K562 (cell line): ENCODE measurements at regions not wholly inside any gene's neighbourhood (a gene's known extent, or its start where the extent isn't known, plus 50 kb on each side); places are given as distances from the start of the nearest gene placed in this dataset.

ENCODE experiments used
- ATAC-seq: fragments of 200-7000 bp; cut with Tn5 transposase; 3 replicates; pipeline ENCODE4 v1.9.1; 2020; ENCODE audit warnings: moderate library complexity
- BruUV-seq: library from RNA; stranded (reverse); fragments of 400-500 nt; replicated peaks from 2 replicates; lab custom pipeline; 2021; lab: Mats Ljungman, UMichigan
- CTCF ChIA-PET: fragments of 300-600 bp; formaldehyde crosslinking; extraction: SDS; loops from one replicate; lab custom pipeline; 2021; ENCODE audit warnings: low intra/inter-chr PET ratio; lab: Yijun Ruan, JAX
- POLR2A ChIA-PET: fragments of 300-600, 350-650 bp; sonication (Branson Sonifier 250); formaldehyde crosslinking; extraction: SDS; loops from one replicate; lab custom pipeline; 2021; ENCODE audit warnings: antibody characterized with exemption, inconsistent platforms; lab: Yijun Ruan, JAX
- DNase-seq, 4 experiments: peaks; one replicate each; pipeline versions ENCODE4 v3.0.0 to v3.0.0-alpha.2; 2011 to 2018; ENCODE audit warnings: low spot score in 3 of 4, mixed read lengths in 3 of 4; ENCODE audit errors: extremely low read depth in 1 of 4
- FAIRE-seq: peaks from 2 replicates; lab custom pipeline; 2011; peaks lifted over from hg19 to GRCh38; lab: Jason Lieb, UNC
- H2AFZ ChIP-seq: 2 replicates; pipeline ENCODE4 v1.6.0; 2011; ENCODE audit warnings: low read depth, low read length, control low read depth, inconsistent platforms
- H3K27ac ChIP-seq: fragments of 200-600 bp; 3 replicates; pipeline ENCODE4 v1.8.0; 2011; ENCODE audit warnings: low read depth, mild to moderate bottlenecking, control low read depth, inconsistent platforms, low read length, moderate library complexity, mixed read lengths; ENCODE audit errors: extremely low read depth
- H3K27me3 ChIP-seq, 2 experiments: fragments of 300-600 bp in 1 of 2; 2 replicates in 1 of 2; 3 replicates in 1 of 2; pipeline versions ENCODE4 v1.6.0 to v1.8.0; 2011; ENCODE audit warnings: inconsistent platforms in 2 of 2, low read length in 2 of 2, mild to moderate bottlenecking in 1 of 2, mixed read lengths in 1 of 2, moderate library complexity in 1 of 2; ENCODE audit not compliant: control insufficient read depth in 2 of 2, insufficient read depth in 2 of 2
- H3K36me3 ChIP-seq: fragments of 300-600 bp; 3 replicates; pipeline ENCODE4 v1.8.0; 2011; ENCODE audit warnings: mild to moderate bottlenecking, low read length, inconsistent platforms; ENCODE audit not compliant: control insufficient read depth, insufficient read depth
- H3K4me1 ChIP-seq, 2 experiments: fragments of 200-600 bp in 1 of 2; replicated peaks in 1 of 2; 2 replicates in 1 of 2; 3 replicates in 1 of 2; pipeline versions ENCODE4 v1.5.1 to v1.8.0; 2011; ENCODE audit warnings: inconsistent platforms in 2 of 2, low read length in 2 of 2, mild to moderate bottlenecking in 1 of 2, mixed read lengths in 1 of 2, moderate library complexity in 1 of 2; ENCODE audit not compliant: control insufficient read depth in 2 of 2, insufficient read depth in 2 of 2
- H3K4me2 ChIP-seq: 2 replicates; pipeline ENCODE4 v1.6.1; 2011; ENCODE audit warnings: low read length, control low read depth, inconsistent platforms, mixed read lengths; ENCODE audit not compliant: insufficient read depth
- H3K4me3 ChIP-seq: fragments of 200-600 bp; sonication (generic), shearing (Covaris generic); 2 replicates; pipeline ENCODE4 v1.5.1; 2016; ENCODE audit warnings: control low read depth, inconsistent platforms
- H3K79me2 ChIP-seq: fragments of 200-600 bp; 3 replicates; pipeline ENCODE4 v1.8.0; 2011; ENCODE audit warnings: low read length, inconsistent platforms; ENCODE audit not compliant: control insufficient read depth, insufficient read depth
- H3K9ac ChIP-seq, 2 experiments: 2 replicates each; pipeline versions ENCODE4 v1.6.0 to v1.6.1; 2011; ENCODE audit warnings: low read depth in 2 of 2, low read length in 2 of 2, control low read depth in 1 of 2, inconsistent platforms in 1 of 2, mild to moderate bottlenecking in 1 of 2, mixed read lengths in 1 of 2; ENCODE audit not compliant: insufficient read depth in 1 of 2
- H3K9me1 ChIP-seq: one replicate; pipeline ENCODE4 v1.6.0; 2011; ENCODE audit warnings: inconsistent platforms, mild to moderate bottlenecking, low read length, moderate library complexity; ENCODE audit not compliant: control insufficient read depth, insufficient read depth
- H3K9me3 ChIP-seq: replicated peaks from 2 replicates; pipeline ENCODE4 v1.5.1; 2011; ENCODE audit warnings: low read depth, low read length, inconsistent platforms; ENCODE audit not compliant: control insufficient read depth, insufficient read depth
- H4K20me1 ChIP-seq: replicated peaks from 2 replicates; pipeline ENCODE4 v1.6.1; 2011; ENCODE audit warnings: low read length, inconsistent platforms, mixed read lengths; ENCODE audit not compliant: control insufficient read depth, insufficient read depth
- CBFA2T2 ChIP-seq: fragments of 450-650 bp; conservative IDR thresholded peaks from 2 replicates; pipeline ENCODE4 v1.6.1; 2017; ENCODE audit warnings: mild to moderate bottlenecking
- E2F6 ChIP-seq, 2 experiments: IDR thresholded peaks; 2 replicates each; pipeline ENCODE4 v1.6.1; 2011; ENCODE audit warnings: borderline replicate concordance in 1 of 2, control low read depth in 1 of 2, low read depth in 1 of 2, low read length in 1 of 2, mild to moderate bottlenecking in 1 of 2, mixed read lengths in 1 of 2, moderate library complexity in 1 of 2; ENCODE audit not compliant: insufficient read depth in 1 of 2, insufficient read length in 1 of 2, poor library complexity in 1 of 2, severe bottlenecking in 1 of 2; ENCODE audit errors: extremely low read depth in 1 of 2
- MCM2 ChIP-seq: fragments of 450-650 bp; IDR thresholded peaks from 2 replicates; pipeline ENCODE4 v1.6.1; 2017; ENCODE audit warnings: low read depth, mild to moderate bottlenecking
- RAD51 ChIP-seq: fragments of 450-650 bp; IDR thresholded peaks from 2 replicates; pipeline ENCODE4 v1.7.1; 2016; ENCODE audit warnings: low read depth, mild to moderate bottlenecking, borderline replicate concordance
- RFX7 ChIP-seq: fragments of 250-450 bp; sonication (Bioruptor Pico); IDR thresholded peaks from 2 replicates; pipeline ENCODE4 v1.5.1; 2021; ENCODE audit warnings: mild to moderate bottlenecking
- TFE3 ChIP-seq: fragments of 450-650 bp; formaldehyde crosslinking; IDR thresholded peaks from 2 replicates; pipeline ENCODE4 v1.4.0; 2020; ENCODE audit warnings: mild to moderate bottlenecking, mixed read lengths
- TOE1 ChIP-seq, 2 experiments: fragments of 450-650 bp in 1 of 2; sonication (generic) in 1 of 2; formaldehyde crosslinking in 1 of 2; IDR thresholded peaks; 2 replicates each; pipeline versions ENCODE4 v1.7.1 to v1.8.0; 2016 to 2022; ENCODE audit warnings: borderline replicate concordance in 2 of 2, mild to moderate bottlenecking in 2 of 2, antibody characterized with exemption in 1 of 2, inconsistent platforms in 1 of 2, low read depth in 1 of 2, missing genetic modification reagents in 1 of 2, moderate library complexity in 1 of 2
- USF2 ChIP-seq: sonication (generic); formaldehyde crosslinking; IDR thresholded peaks from 2 replicates; pipeline ENCODE4 v1.5.0; 2020; ENCODE audit warnings: missing genetic modification reagents
- ZNF444 ChIP-seq: fragments of 250-450 bp; sonication (Bioruptor Pico); IDR thresholded peaks from 2 replicates; pipeline ENCODE4 v1.4.0; 2020; ENCODE audit warnings: mild to moderate bottlenecking, moderate library complexity
- WGBS: fragments of 100-300 bp; shearing (Covaris generic); methylation state at CpG from one replicate; pipeline ENCODE4 v1.1.6; 2016; ENCODE audit warnings: low coverage, mixed read lengths; ENCODE audit not compliant: insufficient coverage; ENCODE audit errors: missing lambda C conversion rate; 5-methylcytosine and 5-hydroxymethylcytosine counted together
- in situ Hi-C: fragments of 300-500 bp; cut with MboI; formaldehyde crosslinking; loops from 4 replicates; pipeline ENCODE4 v1.15.0; 2018; ENCODE audit warnings: inconsistent platforms, mixed read lengths
- intact Hi-C: fragments of 100-400 bp; cut with micrococcal nuclease; formaldehyde crosslinking; loops from 2 replicates; pipeline ENCODE4 v1.14.2; 2022

GRCh38 chr1:230501849-230502248 lies 75.7 kb upstream of the PGBD5 start:
- Histone ChIP-seq H3K9me3 (no peaks in the 10 kb centered on the region), H3K4me2 (no peak overlapping the region), H3K36me3 (no peaks in the 10 kb centered on the region), H3K79me2 (no peaks in the 10 kb centered on the region), H3K4me1 (no peaks in the 10 kb centered on the region), H3K9ac (no peak overlapping the region), H3K4me3 (no peak overlapping the region), H3K27ac (no peak overlapping the region), H3K9me1 (no peaks in the 10 kb centered on the region), H4K20me1 (no peaks in the 10 kb centered on the region), H3K27me3 (peaks cover 0 to 4% of the 10 kb centered on the region in 2 experiments; a peak in 1 of 5 replicates), H2AFZ (no peak overlapping the region)
- 0% methylated on average over 1 of the region's 1 CpG for WGBS
- POLR2A ChIA-PET: interaction anchor here (0.7 to 1.0 kb wide), 2 partner anchors 10 to 215 kb away, joined by 3 to 4 read pairs; no protein-coding TSS in a partner anchor
- BruUV-seq: no TSS peak
- TF ChIP-seq RFX7 (CRISPR knock-in tag) (no peak), TOE1 (IDR thresholded peaks at IDR 0.05; ENCODE audit: borderline replicate concordance) (0 out of 2 replicates have a peak, but pooled peaks have one; percentile 52), TOE1 (CRISPR knock-in tag; IDR thresholded peaks at IDR 0.05; ENCODE audit: borderline replicate concordance, low read depth) (no peak), USF2 (peak; percentile 47), CBFA2T2 (peak; percentile 35; the same call in 1 of the 2 replicates), E2F6 (IDR thresholded peaks at IDR 0.05; ENCODE audit: borderline replicate concordance in 1 of 2, extremely low read depth in 1 of 2, insufficient read depth in 1 of 2, insufficient read length in 1 of 2, low read depth in 1 of 2, low read length in 1 of 2, poor library complexity in 1 of 2, severe bottlenecking in 1 of 2) (no peak), MCM2 (no peak), RAD51 (peak; percentile 86), TFE3 (CRISPR knock-in tag) (peak; percentile 95), ZNF444 (no peak)
- CTCF ChIA-PET: no interaction called here
- no peak for DNase-seq
- intact Hi-C loops: no loop called here
- in situ Hi-C loops: no loop called here
- no peak for ATAC-seq
- FAIRE-seq: no peak
